GM23338 (cell line): ENCODE measurements at regions not wholly inside any gene's neighbourhood (a gene's known extent, or its start where the extent isn't known, plus 50 kb on each side); places are given as distances from the start of the nearest gene placed in this dataset.

Source experiments
- ATAC-seq: fragments of 200-7000 bp; cut with Tn5 transposase; 3 replicates; pipeline ENCODE4 v1.9.1; 2020
- DNase-seq: peaks from one replicate; pipeline ENCODE4 v3.0.0-alpha.2; 2015; ENCODE audit warnings: low spot score
- H2AFZ ChIP-seq: fragments of 200-600 bp; sonication (generic); 2 replicates; pipeline ENCODE4 v1.8.0; 2016; ENCODE audit warnings: antibody characterized with exemption, mild to moderate bottlenecking, moderate library complexity
- H3F3A ChIP-seq: fragments of 200-600 bp; sonication (generic); replicated peaks from 2 replicates; pipeline ENCODE4 v1.8.0; 2017; ENCODE audit warnings: antibody characterized with exemption, mixed run types, low read depth
- H3K27ac ChIP-seq: fragments of 200-600 bp; sonication (generic); 2 replicates; pipeline ENCODE4 v1.6.1; 2016; ENCODE audit warnings: low read depth
- H3K27me3 ChIP-seq: fragments of 200-600 bp; sonication (generic); 2 replicates; pipeline ENCODE4 v1.8.0; 2016; ENCODE audit warnings: mild to moderate bottlenecking, mixed run types, moderate library complexity; ENCODE audit not compliant: insufficient read depth
- H3K36me3 ChIP-seq: fragments of 200-600 bp; sonication (generic); 2 replicates; pipeline ENCODE4 v1.8.0; 2016; ENCODE audit warnings: mild to moderate bottlenecking; ENCODE audit not compliant: insufficient read depth
- H3K4me1 ChIP-seq: fragments of 200-600 bp; sonication (generic); 2 replicates; pipeline ENCODE4 v1.8.0; 2016; ENCODE audit warnings: mild to moderate bottlenecking, moderate library complexity; ENCODE audit not compliant: insufficient read depth
- H3K4me2 ChIP-seq: fragments of 200-600 bp; sonication (generic); 2 replicates; pipeline ENCODE4 v1.7.1; 2017; ENCODE audit warnings: mixed run types
- H3K4me3 ChIP-seq: fragments of 200-600 bp; sonication (generic); 2 replicates; pipeline ENCODE4 v1.6.1; 2016; ENCODE audit warnings: mixed run types
- H3K79me2 ChIP-seq: fragments of 200-600 bp; sonication (generic); replicated peaks from 2 replicates; pipeline ENCODE4 v1.8.0; 2017; ENCODE audit warnings: mild to moderate bottlenecking; ENCODE audit not compliant: insufficient read depth
- H3K9me2 ChIP-seq: fragments of 200-600 bp; sonication (generic); 2 replicates; pipeline ENCODE4 v1.8.0; 2017; ENCODE audit not compliant: insufficient read depth
- H4K20me1 ChIP-seq: fragments of 200-600 bp; sonication (generic); replicated peaks from 2 replicates; pipeline ENCODE4 v1.8.0; 2017; ENCODE audit warnings: mild to moderate bottlenecking; ENCODE audit not compliant: insufficient read depth
- H3K27ac Mint-ChIP-seq: 2 replicates; pipeline ENCODE4 v1.8.0; 2020; ENCODE audit warnings: inconsistent platforms, mild to moderate bottlenecking, moderate library complexity, mixed read lengths
- H3K27me3 Mint-ChIP-seq: 3 replicates; pipeline ENCODE4 v1.8.0; 2022; ENCODE audit warnings: low read depth, mild to moderate bottlenecking, moderate library complexity, mixed read lengths, inconsistent platforms; ENCODE audit not compliant: insufficient read depth, poor library complexity
- H3K36me3 Mint-ChIP-seq: 3 replicates; pipeline ENCODE4 v1.8.0; 2021; ENCODE audit warnings: low read depth, mild to moderate bottlenecking, inconsistent platforms, moderate library complexity, mixed read lengths
- H3K4me1 Mint-ChIP-seq: 3 replicates; pipeline ENCODE4 v1.8.0; 2020; ENCODE audit warnings: mild to moderate bottlenecking, inconsistent platforms, mixed read lengths
- H3K4me3 Mint-ChIP-seq: 3 replicates; pipeline ENCODE4 v1.8.0; 2021; ENCODE audit warnings: moderate library complexity, mild to moderate bottlenecking, inconsistent platforms, mixed read lengths
- H3K9me3 Mint-ChIP-seq: 3 replicates; pipeline ENCODE4 v1.8.0; 2020; ENCODE audit warnings: moderate library complexity, mild to moderate bottlenecking, inconsistent platforms, mixed read lengths
- CREB1 ChIP-seq: fragments of 250-450 bp; sonication (Bioruptor Pico); IDR thresholded peaks from 2 replicates; pipeline ENCODE4 v1.5.0; 2020; ENCODE audit warnings: low read depth, mild to moderate bottlenecking, moderate library complexity
- ETS1 ChIP-seq: IDR thresholded peaks from 2 replicates; pipeline ENCODE4 v1.6.1; 2016; ENCODE audit warnings: antibody characterized with exemption
- EZH2 ChIP-seq: fragments of 200-600 bp; sonication (generic); IDR thresholded peaks from one replicate; pipeline ENCODE4 v1.8.0; 2017; ENCODE audit warnings: antibody characterized with exemption, mild to moderate bottlenecking, low read depth; ENCODE audit not compliant: unreplicated experiment
- JUNB ChIP-seq: IDR thresholded peaks from one replicate; pipeline ENCODE4 v1.6.1; 2016; ENCODE audit warnings: antibody characterized with exemption; ENCODE audit not compliant: unreplicated experiment
- NANOG ChIP-seq: IDR thresholded peaks from 2 replicates; pipeline ENCODE4 v1.6.1; 2016; ENCODE audit warnings: antibody characterized with exemption, borderline replicate concordance
- ZNF114 ChIP-seq: fragments of 250-450 bp; sonication (Bioruptor Pico); IDR thresholded peaks from 2 replicates; pipeline ENCODE4 v1.5.0; 2020; ENCODE audit warnings: mild to moderate bottlenecking, moderate library complexity
- ZNF331 ChIP-seq: fragments of 250-450 bp; sonication (Bioruptor Pico); IDR thresholded peaks from 2 replicates; pipeline ENCODE4 v1.5.0; 2020; ENCODE audit warnings: low read depth, mild to moderate bottlenecking, moderate library complexity
- TF ChIP-seq, protein P1 (sequence below): fragments of 250-450 bp; sonication (Bioruptor Pico); IDR thresholded peaks from 2 replicates; pipeline ENCODE4 v1.5.0; 2020; ENCODE audit warnings: mild to moderate bottlenecking, moderate library complexity
- TF ChIP-seq, protein P2 (sequence below), 2 experiments: fragments of 200-600 bp in 1 of 2; sonication (generic) in 1 of 2; conservative IDR thresholded peaks; 2 replicates each; pipeline versions ENCODE4 v1.5.1 to v1.6.1; 2016 to 2017; ENCODE audit warnings: antibody characterized with exemption in 2 of 2, low read depth in 2 of 2, mild to moderate bottlenecking in 2 of 2, moderate library complexity in 1 of 2

DNA sequence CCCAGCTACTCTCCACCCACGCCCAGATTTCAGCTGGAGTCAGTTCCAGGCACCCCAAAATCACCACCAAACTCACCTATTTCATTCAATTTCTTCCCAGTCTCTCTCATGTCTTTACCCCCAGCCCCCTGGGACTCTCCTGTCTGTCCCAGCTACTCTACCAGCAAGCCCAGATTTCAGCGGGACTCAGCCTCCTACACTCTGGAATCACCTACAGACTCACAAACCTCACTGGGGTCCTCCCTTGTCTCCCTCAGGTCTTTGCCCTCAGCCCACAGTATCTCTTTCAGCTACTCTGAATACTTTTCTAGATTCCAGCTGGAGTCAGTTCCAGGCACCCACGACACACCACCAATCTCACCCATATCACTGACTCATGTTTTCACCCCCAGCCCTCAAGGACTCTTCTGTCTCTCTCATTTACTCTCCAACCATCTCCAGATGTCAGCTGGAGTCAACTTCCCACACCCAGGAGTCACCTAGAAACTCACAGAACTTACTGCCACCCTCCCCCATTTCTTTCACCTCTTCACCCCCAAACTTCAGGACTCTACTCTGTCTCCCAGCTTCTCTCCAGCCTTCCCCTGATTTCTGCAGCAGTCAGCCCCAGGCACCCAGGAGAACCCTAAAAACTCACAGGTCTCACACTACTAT, 1529.3 kb upstream of the TPTE start:
- Histone ChIP-seq H3K4me2 (no peak overlapping the region), H3K4me1 (no peaks in the 10 kb centered on the region), H3F3A (no peaks in the 10 kb centered on the region), H2AFZ (no peak overlapping the region), H3K9me2 (no peaks in the 10 kb centered on the region), H3K27me3 (no peaks in the 10 kb centered on the region), H3K36me3 (no peaks in the 10 kb centered on the region), H3K79me2 (no peaks in the 10 kb centered on the region), H4K20me1 (no peaks in the 10 kb centered on the region), H3K4me3 (no peak overlapping the region), H3K27ac (no peak overlapping the region)
- Mint-ChIP-seq H3K9me3 (peaks cover 86% of the 10 kb centered on the region), H3K36me3 (peaks cover 66% of the 10 kb centered on the region), H3K4me1 (no peaks in the 10 kb centered on the region), H3K27ac (no peak overlapping the region), H3K27me3 (peaks cover 46% of the 10 kb centered on the region), H3K4me3 (no peak overlapping the region)
- no peak for DNase-seq
- peak; percentile 2; the same call in 1 of the 3 replicates for ATAC-seq
- no peak for TF ChIP-seq CREB1 (CRISPR knock-in tag)
- no peak for TF ChIP-seq NANOG
- no peak for TF ChIP-seq ZNF331 (CRISPR knock-in tag)
- TF ChIP-seq, protein P1, sequence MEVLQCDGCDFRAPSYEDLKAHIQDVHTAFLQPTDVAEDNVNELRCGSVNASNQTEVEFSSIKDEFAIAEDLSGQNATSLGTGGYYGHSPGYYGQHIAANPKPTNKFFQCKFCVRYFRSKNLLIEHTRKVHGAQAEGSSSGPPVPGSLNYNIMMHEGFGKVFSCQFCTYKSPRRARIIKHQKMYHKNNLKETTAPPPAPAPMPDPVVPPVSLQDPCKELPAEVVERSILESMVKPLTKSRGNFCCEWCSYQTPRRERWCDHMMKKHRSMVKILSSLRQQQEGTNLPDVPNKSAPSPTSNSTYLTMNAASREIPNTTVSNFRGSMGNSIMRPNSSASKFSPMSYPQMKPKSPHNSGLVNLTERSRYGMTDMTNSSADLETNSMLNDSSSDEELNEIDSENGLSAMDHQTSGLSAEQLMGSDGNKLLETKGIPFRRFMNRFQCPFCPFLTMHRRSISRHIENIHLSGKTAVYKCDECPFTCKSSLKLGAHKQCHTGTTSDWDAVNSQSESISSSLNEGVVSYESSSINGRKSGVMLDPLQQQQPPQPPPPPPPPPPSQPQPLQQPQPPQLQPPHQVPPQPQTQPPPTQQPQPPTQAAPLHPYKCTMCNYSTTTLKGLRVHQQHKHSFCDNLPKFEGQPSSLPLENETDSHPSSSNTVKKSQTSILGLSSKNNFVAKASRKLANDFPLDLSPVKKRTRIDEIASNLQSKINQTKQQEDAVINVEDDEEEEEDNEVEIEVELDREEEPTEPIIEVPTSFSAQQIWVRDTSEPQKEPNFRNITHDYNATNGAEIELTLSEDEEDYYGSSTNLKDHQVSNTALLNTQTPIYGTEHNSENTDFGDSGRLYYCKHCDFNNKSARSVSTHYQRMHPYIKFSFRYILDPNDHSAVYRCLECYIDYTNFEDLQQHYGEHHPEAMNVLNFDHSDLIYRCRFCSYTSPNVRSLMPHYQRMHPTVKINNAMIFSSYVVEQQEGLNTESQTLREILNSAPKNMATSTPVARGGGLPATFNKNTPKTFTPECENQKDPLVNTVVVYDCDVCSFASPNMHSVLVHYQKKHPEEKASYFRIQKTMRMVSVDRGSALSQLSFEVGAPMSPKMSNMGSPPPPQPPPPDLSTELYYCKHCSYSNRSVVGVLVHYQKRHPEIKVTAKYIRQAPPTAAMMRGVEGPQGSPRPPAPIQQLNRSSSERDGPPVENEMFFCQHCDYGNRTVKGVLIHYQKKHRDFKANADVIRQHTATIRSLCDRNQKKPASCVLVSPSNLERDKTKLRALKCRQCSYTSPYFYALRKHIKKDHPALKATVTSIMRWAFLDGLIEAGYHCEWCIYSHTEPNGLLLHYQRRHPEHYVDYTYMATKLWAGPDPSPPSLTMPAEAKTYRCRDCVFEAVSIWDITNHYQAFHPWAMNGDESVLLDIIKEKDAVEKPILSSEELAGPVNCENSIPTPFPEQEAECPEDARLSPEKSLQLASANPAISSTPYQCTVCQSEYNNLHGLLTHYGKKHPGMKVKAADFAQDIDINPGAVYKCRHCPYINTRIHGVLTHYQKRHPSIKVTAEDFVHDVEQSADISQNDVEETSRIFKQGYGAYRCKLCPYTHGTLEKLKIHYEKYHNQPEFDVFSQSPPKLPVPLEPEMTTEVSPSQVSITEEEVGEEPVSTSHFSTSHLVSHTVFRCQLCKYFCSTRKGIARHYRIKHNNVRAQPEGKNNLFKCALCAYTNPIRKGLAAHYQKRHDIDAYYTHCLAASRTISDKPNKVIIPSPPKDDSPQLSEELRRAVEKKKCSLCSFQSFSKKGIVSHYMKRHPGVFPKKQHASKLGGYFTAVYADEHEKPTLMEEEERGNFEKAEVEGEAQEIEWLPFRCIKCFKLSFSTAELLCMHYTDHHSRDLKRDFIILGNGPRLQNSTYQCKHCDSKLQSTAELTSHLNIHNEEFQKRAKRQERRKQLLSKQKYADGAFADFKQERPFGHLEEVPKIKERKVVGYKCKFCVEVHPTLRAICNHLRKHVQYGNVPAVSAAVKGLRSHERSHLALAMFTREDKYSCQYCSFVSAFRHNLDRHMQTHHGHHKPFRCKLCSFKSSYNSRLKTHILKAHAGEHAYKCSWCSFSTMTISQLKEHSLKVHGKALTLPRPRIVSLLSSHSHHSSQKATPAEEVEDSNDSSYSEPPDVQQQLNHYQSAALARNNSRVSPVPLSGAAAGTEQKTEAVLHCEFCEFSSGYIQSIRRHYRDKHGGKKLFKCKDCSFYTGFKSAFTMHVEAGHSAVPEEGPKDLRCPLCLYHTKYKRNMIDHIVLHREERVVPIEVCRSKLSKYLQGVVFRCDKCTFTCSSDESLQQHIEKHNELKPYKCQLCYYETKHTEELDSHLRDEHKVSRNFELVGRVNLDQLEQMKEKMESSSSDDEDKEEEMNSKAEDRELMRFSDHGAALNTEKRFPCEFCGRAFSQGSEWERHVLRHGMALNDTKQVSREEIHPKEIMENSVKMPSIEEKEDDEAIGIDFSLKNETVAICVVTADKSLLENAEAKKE (CRISPR knock-in tag): peak; percentile 40; the same call in 1 of the 2 replicates

DNA sequence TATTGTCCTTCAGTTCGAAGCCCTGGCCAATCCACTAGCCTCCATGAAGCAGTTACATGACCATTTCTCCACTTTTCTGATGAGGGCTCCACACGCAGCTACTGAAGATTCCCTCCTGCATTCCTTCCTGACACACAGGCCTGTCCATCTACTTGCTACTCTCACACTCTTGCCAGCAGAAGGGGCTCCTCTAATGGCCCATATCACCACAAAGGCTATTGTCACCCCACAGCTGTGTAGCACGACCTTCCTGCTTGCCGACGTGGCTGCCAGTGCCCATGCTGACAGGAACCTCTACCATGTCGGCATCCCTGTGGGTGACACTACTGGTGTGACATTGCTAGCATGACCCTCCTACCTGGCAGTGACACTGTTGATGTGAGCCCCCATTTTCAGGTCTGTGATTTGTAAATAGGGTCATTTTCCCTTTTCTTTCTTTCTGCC, 1528.6 kb upstream of the TPTE start:
- Histone ChIP-seq H3K4me3 (no peak overlapping the region), H3F3A (no peaks in the 10 kb centered on the region), H3K4me1 (no peaks in the 10 kb centered on the region), H3K27ac (no peak overlapping the region), H3K79me2 (no peaks in the 10 kb centered on the region), H3K27me3 (no peaks in the 10 kb centered on the region), H3K9me2 (no peaks in the 10 kb centered on the region), H3K4me2 (no peak overlapping the region), H2AFZ (no peak overlapping the region), H4K20me1 (no peaks in the 10 kb centered on the region), H3K36me3 (no peaks in the 10 kb centered on the region)
- ATAC-seq: peak; percentile 7
- no peak overlapping the region for H3K27ac Mint-ChIP-seq
- H3K36me3 Mint-ChIP-seq: peaks cover 67% of the 10 kb centered on the region
- no peaks in the 10 kb centered on the region for H3K4me1 Mint-ChIP-seq
- H3K9me3 Mint-ChIP-seq: peaks cover 93% of the 10 kb centered on the region
- H3K4me3 Mint-ChIP-seq: no peak overlapping the region
- peaks cover 46% of the 10 kb centered on the region for H3K27me3 Mint-ChIP-seq
- DNase-seq: peak; percentile 72
- no peak for TF ChIP-seq EZH2
- no peak for TF ChIP-seq JUNB
- no peak for TF ChIP-seq ZNF331 (CRISPR knock-in tag)
- TF ChIP-seq ETS1: no peak
- TF ChIP-seq ZNF114 (CRISPR knock-in tag): no peak
- TF ChIP-seq, protein P2, sequence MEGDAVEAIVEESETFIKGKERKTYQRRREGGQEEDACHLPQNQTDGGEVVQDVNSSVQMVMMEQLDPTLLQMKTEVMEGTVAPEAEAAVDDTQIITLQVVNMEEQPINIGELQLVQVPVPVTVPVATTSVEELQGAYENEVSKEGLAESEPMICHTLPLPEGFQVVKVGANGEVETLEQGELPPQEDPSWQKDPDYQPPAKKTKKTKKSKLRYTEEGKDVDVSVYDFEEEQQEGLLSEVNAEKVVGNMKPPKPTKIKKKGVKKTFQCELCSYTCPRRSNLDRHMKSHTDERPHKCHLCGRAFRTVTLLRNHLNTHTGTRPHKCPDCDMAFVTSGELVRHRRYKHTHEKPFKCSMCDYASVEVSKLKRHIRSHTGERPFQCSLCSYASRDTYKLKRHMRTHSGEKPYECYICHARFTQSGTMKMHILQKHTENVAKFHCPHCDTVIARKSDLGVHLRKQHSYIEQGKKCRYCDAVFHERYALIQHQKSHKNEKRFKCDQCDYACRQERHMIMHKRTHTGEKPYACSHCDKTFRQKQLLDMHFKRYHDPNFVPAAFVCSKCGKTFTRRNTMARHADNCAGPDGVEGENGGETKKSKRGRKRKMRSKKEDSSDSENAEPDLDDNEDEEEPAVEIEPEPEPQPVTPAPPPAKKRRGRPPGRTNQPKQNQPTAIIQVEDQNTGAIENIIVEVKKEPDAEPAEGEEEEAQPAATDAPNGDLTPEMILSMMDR (conservative IDR thresholded peaks at IDR 0.05; ENCODE audit: low read depth in 2 of 2): no peak
